ENCODE measurements at regions not wholly inside any gene's neighbourhood (a gene's known extent, or its start where the extent isn't known, plus 50 kb on each side); places are given as distances from the start of the nearest gene placed in this dataset.
"Not testable (repeated sequence)": the region's sequence is repeated elsewhere in the genome, so short reads cannot be mapped to it uniquely, and the experiment has no call there.

- no peak for TF ChIP-seq CTCF (IDR thresholded peaks at IDR 0.05; ENCODE audit: low read depth, low read length)
- H3K4me3 ChIP-seq (ENCODE audit: low read depth, low read length), result no peak overlapping the region
These were observed 110.1 kb upstream of the ZNF746 start for GRCh38 chr7:149607683-149608082.

GRCh38 chr7:149606826-149607225 lies 109.2 kb upstream of the ZNF746 start:
- no peak overlapping the region for H3K4me3 ChIP-seq (ENCODE audit: low read depth, low read length)
- TF ChIP-seq CTCF (IDR thresholded peaks at IDR 0.05; ENCODE audit: low read depth, low read length), result no peak

GRCh38 chr7:149605696-149606095 lies 108.1 kb upstream of the ZNF746 start:
- TF ChIP-seq CTCF (IDR thresholded peaks at IDR 0.05; ENCODE audit: low read depth, low read length), result no peak
- H3K4me3 ChIP-seq (ENCODE audit: low read depth, low read length), result no peak overlapping the region

DNA sequence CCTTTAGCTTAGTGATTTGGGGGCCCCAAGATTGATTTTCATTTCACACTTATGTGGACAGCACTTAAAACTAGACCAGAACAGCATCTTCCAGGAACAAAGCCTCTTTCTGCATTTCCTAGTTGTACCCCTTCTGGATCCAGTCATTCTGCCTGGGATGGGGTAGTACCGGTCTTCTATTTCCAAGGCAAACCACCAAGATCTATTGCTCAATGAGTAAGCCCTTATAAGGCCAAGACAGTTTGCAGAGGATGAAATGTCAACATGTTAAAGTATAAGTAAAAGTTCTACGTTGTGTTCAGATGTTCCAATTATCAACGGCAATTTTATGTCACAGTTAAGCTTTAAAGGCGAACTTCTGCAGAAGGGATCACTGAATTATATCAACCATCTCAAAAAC lies 106.9 kb upstream of the ZNF746 start:
- no peak for TF ChIP-seq CTCF (IDR thresholded peaks at IDR 0.05; ENCODE audit: low read depth, low read length)
- no peak overlapping the region for H3K4me3 ChIP-seq (ENCODE audit: low read depth, low read length)

GRCh38 chr7:149600669-149601330 lies 103.2 kb upstream of the ZNF746 start:
- H3K4me3 ChIP-seq (ENCODE audit: low read depth, low read length), result not testable (repeated sequence)

DNA sequence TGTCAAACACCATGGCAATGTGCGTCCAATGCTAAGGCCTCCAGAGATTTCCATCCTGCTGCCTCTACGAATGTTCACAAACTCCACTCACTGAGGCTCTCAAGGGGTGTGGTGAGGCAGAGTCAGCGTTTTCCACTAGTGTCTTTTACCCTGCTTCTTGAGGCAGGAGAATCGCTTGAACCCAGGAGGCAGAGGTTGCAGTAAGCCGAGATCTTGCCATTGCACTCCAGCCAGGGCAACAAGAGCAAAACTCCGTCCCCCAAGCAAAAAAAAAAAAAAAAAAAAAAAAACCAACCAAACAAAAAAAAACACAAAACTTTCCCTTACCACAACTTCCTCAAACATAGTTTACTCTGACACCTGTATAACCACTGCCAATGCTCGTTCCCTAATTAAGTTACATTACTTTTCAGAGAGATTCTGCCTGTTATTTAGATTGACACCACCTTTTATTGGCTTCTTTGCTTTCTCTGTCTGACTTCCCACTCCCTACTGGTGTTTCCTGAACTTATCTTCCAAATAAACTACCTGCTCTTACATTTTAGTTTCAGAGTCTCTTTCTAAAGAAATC lies 102.1 kb upstream of the ZNF746 start:
- no peak for TF ChIP-seq CTCF (IDR thresholded peaks at IDR 0.05; ENCODE audit: low read depth, low read length)
- H3K4me3 ChIP-seq (ENCODE audit: low read depth, low read length), result no peak overlapping the region

DNA sequence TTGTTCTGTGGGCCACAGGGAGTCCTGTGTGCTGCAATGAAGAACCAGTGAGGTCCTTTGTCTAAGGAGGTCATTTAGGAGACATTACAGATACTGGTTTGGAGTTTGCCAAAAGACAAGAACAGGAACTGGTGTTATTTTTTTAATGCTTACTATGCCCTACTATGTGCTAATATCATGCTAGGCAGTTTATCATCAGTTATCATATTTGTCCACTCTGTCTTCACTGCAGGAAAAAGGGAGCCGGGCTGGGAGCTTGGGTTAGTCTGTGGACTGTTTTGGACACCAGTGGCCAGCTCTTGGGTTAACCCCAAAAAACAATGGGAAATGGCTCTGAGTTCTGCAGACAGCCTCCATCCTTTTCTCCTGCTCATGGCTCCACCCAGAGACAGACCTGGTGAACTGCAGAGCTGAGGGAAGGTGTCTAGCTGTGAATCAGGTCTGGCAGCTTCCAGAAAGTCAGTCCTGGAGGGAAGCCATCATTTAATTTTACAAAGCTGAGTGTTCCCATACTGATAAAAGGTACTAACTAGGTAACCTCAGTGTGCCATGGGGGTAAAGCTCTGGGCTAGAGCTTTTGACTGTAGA lies 101.2 kb upstream of the ZNF746 start:
- TF ChIP-seq CTCF (IDR thresholded peaks at IDR 0.05; ENCODE audit: low read depth, low read length), result peak; percentile 46
- no peak overlapping the region for H3K4me3 ChIP-seq (ENCODE audit: low read depth, low read length)

- H3K4me3 ChIP-seq (ENCODE audit: low read depth, low read length), result not testable (repeated sequence)
These were observed 100.2 kb upstream of the ZNF746 start for GRCh38 chr7:149597789-149598188.

All from WI38 (cell line).